ENCODE measurements at regions not wholly inside any gene's neighbourhood (a gene's known extent, or its start where the extent isn't known, plus 50 kb on each side); places are given as distances from the start of the nearest gene placed in this dataset.

GRCh38 chr2:215626063-215626462 lies 190.2 kb upstream of the FN1 start:
- no peak for DNase-seq (ENCODE audit: low read depth in 2 of 2)

- DNase-seq (ENCODE audit: low read depth in 2 of 2) = no peak
Observed at GRCh38 chr2:215625207-215625606, 189.3 kb upstream of the FN1 start.

GRCh38 chr2:215624423-215624829 lies 188.6 kb upstream of the FN1 start:
- DNase-seq (ENCODE audit: low read depth in 2 of 2) = no peak

- no peak for DNase-seq (ENCODE audit: low read depth in 2 of 2)
Observed at GRCh38 chr2:215622837-215623236, 187.0 kb upstream of the FN1 start.

- DNase-seq (ENCODE audit: low read depth in 2 of 2) = peak in 1 of 2 donors; percentile 21
Observed at GRCh38 chr2:215621381-215621780, 185.5 kb upstream of the FN1 start.

- no peak for DNase-seq (ENCODE audit: low read depth in 2 of 2)
Observed at GRCh38 chr2:215620528-215620927, 184.7 kb upstream of the FN1 start.

- no peak for DNase-seq (ENCODE audit: low read depth in 2 of 2)
Observed at GRCh38 chr2:215619989-215620388, 184.1 kb upstream of the FN1 start.

- peak in 1 of 2 donors; percentile 92 for DNase-seq (ENCODE audit: low read depth in 2 of 2)
Observed at GRCh38 chr2:215619022-215619958, 183.4 kb upstream of the FN1 start.

GRCh38 chr2:215618145-215618544 lies 182.3 kb upstream of the FN1 start:
- DNase-seq (ENCODE audit: low read depth in 2 of 2) = no peak

- DNase-seq (ENCODE audit: low read depth in 2 of 2) = no peak
Observed at GRCh38 chr2:215617060-215617824, 181.4 kb upstream of the FN1 start.

GRCh38 chr2:215615803-215616174 lies 179.9 kb upstream of the FN1 start:
- DNase-seq (ENCODE audit: low read depth in 2 of 2) = no peak

- DNase-seq (ENCODE audit: low read depth in 2 of 2) = no peak
Observed at GRCh38 chr2:215615067-215615802, 179.4 kb upstream of the FN1 start.

- DNase-seq (ENCODE audit: low read depth in 2 of 2) = peak; percentile 83 to 94
Observed at GRCh38 chr2:215614296-215614695, 178.4 kb upstream of the FN1 start.

GRCh38 chr2:215613888-215614287 lies 178.0 kb upstream of the FN1 start:
- DNase-seq (ENCODE audit: low read depth in 2 of 2) = peak in 1 of 2 donors; percentile 36

- DNase-seq (ENCODE audit: low read depth in 2 of 2) = no peak
Observed at GRCh38 chr2:215613280-215613679, 177.4 kb upstream of the FN1 start.

GRCh38 chr2:215612786-215613185 lies 176.9 kb upstream of the FN1 start:
- no peak for DNase-seq (ENCODE audit: low read depth in 2 of 2)

GRCh38 chr2:215611609-215612386 lies 175.9 kb upstream of the FN1 start:
- DNase-seq (ENCODE audit: low read depth in 2 of 2) = no peak

GRCh38 chr2:215609089-215610032 lies 173.5 kb upstream of the FN1 start:
- no peak for DNase-seq (ENCODE audit: low read depth in 2 of 2)

GRCh38 chr2:215607766-215608165 lies 171.9 kb upstream of the FN1 start:
- no peak for DNase-seq (ENCODE audit: low read depth in 2 of 2)

GRCh38 chr2:215606219-215606618 lies 170.4 kb upstream of the FN1 start:
- DNase-seq (ENCODE audit: low read depth in 2 of 2) = no peak

Data from dermis microvascular lymphatic vessel endothelial cell (primary cell).